NB4 (cell line): ENCODE measurements at regions not wholly inside any gene's neighbourhood (a gene's known extent, or its start where the extent isn't known, plus 50 kb on each side); places are given as distances from the start of the nearest gene placed in this dataset.

Experiments
- CTCF ChIP-seq: IDR thresholded peaks from one replicate; pipeline ENCODE4 v1.5.1; 2012; ENCODE audit warnings: low read depth, low read length
- POLR2A ChIP-seq: IDR thresholded peaks from 2 replicates; pipeline ENCODE4 v1.6.1; 2011; ENCODE audit warnings: mild to moderate bottlenecking; ENCODE audit not compliant: insufficient read length; ENCODE audit errors: extremely low read depth

- no peak for TF ChIP-seq CTCF
- TF ChIP-seq POLR2A: no peak
Observed at GRCh38 chr7:47720141-47720906, 138.4 kb upstream of the TNS3 start.
